Left ventricle myocardium inferior (tissue), 1 donor: ENCODE measurements at regions not wholly inside any gene's neighbourhood (a gene's known extent, or its start where the extent isn't known, plus 50 kb on each side); places are given as distances from the start of the nearest gene placed in this dataset.
"Not testable (repeated sequence)": the region's sequence is repeated elsewhere in the genome, so short reads cannot be mapped to it uniquely, and the experiment has no call there.

Experiments used
- DNase-seq: peaks from one replicate; pipeline ENCODE4 v3.0.0-alpha.2; 2020
- H3K27ac ChIP-seq: fragments of 200-600 bp; replicated peaks from 2 replicates; pipeline ENCODE4 v1.8.0; 2021
- H3K27me3 ChIP-seq: fragments of 200-600 bp; 2 replicates; pipeline ENCODE4 v1.8.0; 2021; ENCODE audit warnings: low read depth
- H3K36me3 ChIP-seq: fragments of 200-600 bp; 2 replicates; pipeline ENCODE4 v1.8.0; 2021
- H3K4me1 ChIP-seq: fragments of 200-600 bp; 2 replicates; pipeline ENCODE4 v1.8.0; 2021
- H3K4me3 ChIP-seq: fragments of 200-600 bp; 2 replicates; pipeline ENCODE4 v1.8.0; 2021; ENCODE audit warnings: mild to moderate bottlenecking, moderate library complexity
- H3K9me3 ChIP-seq: fragments of 200-600 bp; replicated peaks from 2 replicates; pipeline ENCODE4 v1.8.0; 2021
- intact Hi-C: fragments of 100-400 bp; cut with micrococcal nuclease; formaldehyde crosslinking; loops from one replicate; pipeline ENCODE4 v1.11.0; 2022
- TF ChIP-seq, protein P1 (sequence below): fragments of 200-600 bp; IDR thresholded peaks from 2 replicates; pipeline ENCODE4 v1.8.0; 2021; ENCODE audit warnings: antibody characterized with exemption, mild to moderate bottlenecking, borderline replicate concordance
- donor health status: DM: no; HTN: yes; CAD: no; lungs with severe emphysema.

DNA sequence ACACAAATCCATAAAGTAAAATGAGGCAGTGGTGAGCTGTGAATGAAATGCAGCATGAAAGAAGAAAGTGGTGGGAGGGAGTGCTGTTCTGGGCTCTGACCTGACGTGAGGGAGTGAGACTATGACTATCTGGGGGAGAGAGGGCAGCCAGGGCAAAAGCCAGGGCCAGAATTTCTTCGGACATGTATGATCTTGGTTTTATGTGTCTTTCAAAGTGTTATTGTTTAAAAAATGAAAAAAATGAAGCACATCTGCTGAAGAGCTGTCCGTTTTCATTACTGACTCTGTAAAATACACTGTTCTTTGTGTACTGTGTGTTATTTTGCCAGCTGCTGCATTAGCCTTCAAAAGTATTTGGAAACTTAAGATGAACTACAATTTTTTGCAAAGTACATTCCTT lies 70.2 kb upstream of the KLF14 start:
- H3K4me3 ChIP-seq = no peak overlapping the region
- H3K36me3 ChIP-seq = no peaks in the 10 kb centered on the region
- intact Hi-C loops = no loop called here
- no peaks in the 10 kb centered on the region for H3K9me3 ChIP-seq
- no peak overlapping the region for H3K27ac ChIP-seq
- H3K4me1 ChIP-seq = no peaks in the 10 kb centered on the region
- no peak for DNase-seq
- TF ChIP-seq, protein P1, sequence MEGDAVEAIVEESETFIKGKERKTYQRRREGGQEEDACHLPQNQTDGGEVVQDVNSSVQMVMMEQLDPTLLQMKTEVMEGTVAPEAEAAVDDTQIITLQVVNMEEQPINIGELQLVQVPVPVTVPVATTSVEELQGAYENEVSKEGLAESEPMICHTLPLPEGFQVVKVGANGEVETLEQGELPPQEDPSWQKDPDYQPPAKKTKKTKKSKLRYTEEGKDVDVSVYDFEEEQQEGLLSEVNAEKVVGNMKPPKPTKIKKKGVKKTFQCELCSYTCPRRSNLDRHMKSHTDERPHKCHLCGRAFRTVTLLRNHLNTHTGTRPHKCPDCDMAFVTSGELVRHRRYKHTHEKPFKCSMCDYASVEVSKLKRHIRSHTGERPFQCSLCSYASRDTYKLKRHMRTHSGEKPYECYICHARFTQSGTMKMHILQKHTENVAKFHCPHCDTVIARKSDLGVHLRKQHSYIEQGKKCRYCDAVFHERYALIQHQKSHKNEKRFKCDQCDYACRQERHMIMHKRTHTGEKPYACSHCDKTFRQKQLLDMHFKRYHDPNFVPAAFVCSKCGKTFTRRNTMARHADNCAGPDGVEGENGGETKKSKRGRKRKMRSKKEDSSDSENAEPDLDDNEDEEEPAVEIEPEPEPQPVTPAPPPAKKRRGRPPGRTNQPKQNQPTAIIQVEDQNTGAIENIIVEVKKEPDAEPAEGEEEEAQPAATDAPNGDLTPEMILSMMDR = no peak
- H3K27me3 ChIP-seq = peaks cover 30% of the 10 kb centered on the region

DNA sequence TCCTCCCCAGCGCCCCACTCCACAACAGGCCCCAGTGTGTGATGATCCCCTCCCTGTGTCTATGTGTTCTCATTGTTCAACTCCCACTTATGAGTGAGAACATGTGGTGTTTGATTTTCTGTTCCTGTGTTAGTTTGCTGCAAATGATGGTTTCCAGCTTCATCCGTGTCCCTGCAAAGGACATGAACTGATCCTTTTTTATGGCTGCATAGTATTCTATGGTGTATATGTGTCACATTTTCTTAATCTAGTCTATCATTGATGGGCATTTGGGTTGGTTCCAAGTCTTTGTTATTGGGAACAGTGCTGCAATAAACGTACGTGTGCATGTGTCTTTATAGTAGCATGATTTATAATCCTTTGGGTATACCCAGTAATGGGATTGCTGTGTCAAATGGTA lies 78.8 kb upstream of the KLF14 start:
- H3K4me3 ChIP-seq, intact Hi-C loops, H3K27me3 ChIP-seq, H3K9me3 ChIP-seq, DNase-seq, H3K27ac ChIP-seq, H3K4me1 ChIP-seq, H3K36me3 ChIP-seq: not testable (repeated sequence)

DNA sequence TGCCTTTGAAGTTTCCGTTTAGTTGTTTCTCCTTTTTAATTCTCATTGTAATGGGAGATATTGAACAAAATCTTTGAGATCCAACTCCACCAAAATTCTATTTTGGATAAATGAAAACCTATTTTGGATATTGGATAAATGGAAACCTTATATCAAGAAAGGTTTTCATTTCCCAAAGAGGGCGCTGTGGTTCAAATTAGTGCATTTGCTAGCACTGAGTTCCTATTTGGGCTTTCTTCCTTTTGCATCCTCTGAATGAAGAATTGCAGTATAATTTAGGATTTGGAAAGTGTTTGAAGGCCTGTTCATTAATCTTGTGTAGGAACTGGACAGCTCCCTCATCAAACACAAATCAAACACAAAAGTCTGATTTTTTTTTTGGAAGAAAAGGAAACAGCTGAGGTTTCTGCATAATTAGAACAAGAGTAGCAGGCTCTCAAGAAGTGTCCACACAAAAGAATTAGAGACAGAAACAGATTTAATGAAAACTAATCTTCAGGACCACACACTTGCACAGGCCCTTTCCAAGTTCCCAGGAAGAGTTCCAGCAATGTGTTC lies 80.8 kb upstream of the KLF14 start:
- TF ChIP-seq, protein P1 = peak; percentile 36
- no peak overlapping the region for H3K4me3 ChIP-seq
- intact Hi-C loops = no loop called here
- H3K27me3 ChIP-seq = no peaks in the 10 kb centered on the region
- H3K27ac ChIP-seq = no peak overlapping the region
- no peaks in the 10 kb centered on the region for H3K36me3 ChIP-seq
- no peaks in the 10 kb centered on the region for H3K4me1 ChIP-seq
- no peak for DNase-seq
- peaks cover 3% of the 10 kb centered on the region for H3K9me3 ChIP-seq

DNA sequence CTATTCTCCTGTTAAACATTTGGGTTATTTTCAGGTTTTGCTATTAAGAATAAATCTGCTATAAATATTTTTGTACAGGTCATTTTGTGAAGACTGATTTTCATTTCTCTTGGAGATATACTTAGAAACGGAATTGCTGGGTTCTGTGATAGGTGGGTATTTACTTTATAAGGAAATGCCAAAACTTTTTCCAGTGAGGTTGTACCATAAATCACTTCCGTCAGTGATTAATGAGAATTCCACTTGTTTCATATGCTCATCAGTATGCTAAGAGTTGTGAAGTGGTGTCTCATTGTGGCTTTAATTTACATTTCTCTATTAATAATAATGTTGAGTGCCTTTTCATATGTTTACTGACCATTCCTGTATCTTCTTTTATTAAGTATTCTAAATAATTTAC lies 84.0 kb upstream of the KLF14 start:
- no peaks in the 10 kb centered on the region for H3K36me3 ChIP-seq
- H3K27ac ChIP-seq = no peak overlapping the region
- no peak overlapping the region for H3K4me3 ChIP-seq
- H3K27me3 ChIP-seq = no peaks in the 10 kb centered on the region
- TF ChIP-seq, protein P1 = no peak
- intact Hi-C loops = no loop called here
- DNase-seq = no peak
- H3K9me3 ChIP-seq = peaks cover 3% of the 10 kb centered on the region
- H3K4me1 ChIP-seq = no peaks in the 10 kb centered on the region

DNA sequence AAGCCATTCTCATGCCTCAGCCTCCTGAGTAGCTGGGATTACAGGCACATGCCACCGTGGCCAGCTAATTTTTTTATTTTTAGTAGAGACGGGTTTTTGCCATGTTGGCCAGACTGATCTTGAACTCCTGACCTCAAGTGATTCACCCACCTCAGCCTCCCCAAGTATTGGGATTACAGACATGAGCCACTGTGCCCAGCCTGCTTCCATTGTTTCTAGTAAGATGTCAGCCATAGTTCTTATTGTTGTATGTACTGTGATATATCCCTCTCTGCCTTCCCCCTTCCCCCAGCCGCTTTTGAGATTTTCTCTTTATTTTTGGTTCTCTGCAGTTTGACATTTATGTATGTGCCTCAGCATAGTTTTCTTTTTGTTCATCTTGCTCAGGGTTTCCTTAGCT lies 87.9 kb upstream of the KLF14 start:
- H3K27me3 ChIP-seq = no peaks in the 10 kb centered on the region
- no peaks in the 10 kb centered on the region for H3K36me3 ChIP-seq
- H3K4me3 ChIP-seq = no peak overlapping the region
- TF ChIP-seq, protein P1 = no peak
- peaks cover 27% of the 10 kb centered on the region for H3K9me3 ChIP-seq
- intact Hi-C loops = no loop called here
- H3K4me1 ChIP-seq = no peaks in the 10 kb centered on the region
- H3K27ac ChIP-seq = no peak overlapping the region
- no peak for DNase-seq

DNA sequence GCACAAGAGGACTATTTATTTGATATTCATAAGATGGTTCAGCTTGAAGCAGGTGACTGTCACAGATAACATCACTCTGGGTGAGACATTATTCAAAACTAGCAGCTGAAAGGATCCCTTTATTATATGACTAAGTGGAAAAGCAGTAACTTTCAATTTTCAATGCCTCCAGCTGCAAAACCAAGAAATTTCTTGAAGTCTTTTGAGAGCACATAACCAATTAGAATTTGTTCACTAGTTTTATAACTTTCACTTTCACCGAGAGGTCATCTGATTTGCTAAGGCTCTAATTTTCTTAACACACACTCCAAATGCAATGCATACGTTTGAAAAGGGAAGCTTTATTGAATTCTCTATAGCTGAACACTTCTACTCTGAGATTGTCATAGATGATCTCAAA lies 88.6 kb upstream of the KLF14 start:
- TF ChIP-seq, protein P1 = no peak
- H3K9me3 ChIP-seq = peaks cover 31% of the 10 kb centered on the region
- no peaks in the 10 kb centered on the region for H3K4me1 ChIP-seq
- no peaks in the 10 kb centered on the region for H3K27me3 ChIP-seq
- intact Hi-C loops = no loop called here
- H3K36me3 ChIP-seq = no peaks in the 10 kb centered on the region
- H3K27ac ChIP-seq = no peak overlapping the region
- H3K4me3 ChIP-seq = no peak overlapping the region
- no peak for DNase-seq
